ENCODE measurements at regions not wholly inside any gene's neighbourhood (a gene's known extent, or its start where the extent isn't known, plus 50 kb on each side); places are given as distances from the start of the nearest gene placed in this dataset.

GRCh38 chr6:153898360-153899059, 140.5 kb upstream of the OPRM1 start:
- DNase-seq (ENCODE audit: low spot score in 2 of 2) (no peak), FAIRE-seq (no peak)

GRCh38 chr6:153882411-153882810, 156.6 kb upstream of the OPRM1 start:
- no peak for FAIRE-seq
- no peak for DNase-seq (ENCODE audit: low spot score in 2 of 2)

GRCh38 chr6:153873541-153873940, 165.5 kb upstream of the OPRM1 start:
- DNase-seq (ENCODE audit: low spot score in 2 of 2) (no peak), FAIRE-seq (no peak)

- DNase-seq (ENCODE audit: low spot score in 2 of 2) (no peak), FAIRE-seq (no peak)
Observed at GRCh38 chr6:153872946-153873345, 166.1 kb upstream of the OPRM1 start.

GRCh38 chr6:153862927-153863326, 176.1 kb upstream of the OPRM1 start:
- no peak for DNase-seq (ENCODE audit: low spot score in 2 of 2)
- FAIRE-seq = no peak

GRCh38 chr6:153862139-153862538, 176.9 kb upstream of the OPRM1 start:
- no peak for FAIRE-seq
- no peak for DNase-seq (ENCODE audit: low spot score in 2 of 2)

- no peak for FAIRE-seq
- DNase-seq (ENCODE audit: low spot score in 2 of 2) = no peak
Observed at GRCh38 chr6:153858529-153858928, 180.5 kb upstream of the OPRM1 start.

- DNase-seq (ENCODE audit: low spot score in 2 of 2) = no peak
- no peak for FAIRE-seq
Observed at GRCh38 chr6:153856929-153857376, 182.1 kb upstream of the OPRM1 start.

- no peak for DNase-seq (ENCODE audit: low spot score in 2 of 2)
- FAIRE-seq = no peak
Observed at GRCh38 chr6:153852481-153852880, 186.6 kb upstream of the OPRM1 start.

GRCh38 chr6:153852034-153852433, 187.0 kb upstream of the OPRM1 start:
- DNase-seq (ENCODE audit: low spot score in 2 of 2) (no peak), FAIRE-seq (no peak)

- no peak for FAIRE-seq
Observed at GRCh38 chr6:153849072-153849779, 189.8 kb upstream of the OPRM1 start.

GRCh38 chr6:153843420-153843819, 195.6 kb upstream of the OPRM1 start:
- no peak for DNase-seq (ENCODE audit: low spot score in 2 of 2)
- FAIRE-seq = no peak

More at GRCh38 chr6:153849072-153849779, 189.8 kb upstream of the OPRM1 start:
- DNase-seq (ENCODE audit: low spot score in 2 of 2) = no peak

GRCh38 chr6:153842491-153842890, 196.5 kb upstream of the OPRM1 start:
- DNase-seq (ENCODE audit: low spot score in 2 of 2) (no peak), FAIRE-seq (no peak)

GRCh38 chr6:153840039-153840850, 198.8 kb upstream of the OPRM1 start:
- no peak for DNase-seq (ENCODE audit: low spot score in 2 of 2)
- FAIRE-seq = no peak

GRCh38 chr6:153832543-153832942, 206.5 kb upstream of the OPRM1 start:
- FAIRE-seq = no peak

GRCh38 chr6:153831350-153832078, 207.5 kb upstream of the OPRM1 start:
- FAIRE-seq (no peak), DNase-seq (ENCODE audit: low spot score in 2 of 2) (no peak)

More at GRCh38 chr6:153832543-153832942, 206.5 kb upstream of the OPRM1 start:
- DNase-seq (ENCODE audit: low spot score in 2 of 2) = no peak

- DNase-seq (ENCODE audit: low spot score in 2 of 2) = no peak
- FAIRE-seq = no peak
Observed at GRCh38 chr6:153817173-153817572, 221.9 kb upstream of the OPRM1 start.

GRCh38 chr6:153816366-153816765, 222.7 kb upstream of the OPRM1 start:
- no peak for FAIRE-seq
- DNase-seq (ENCODE audit: low spot score in 2 of 2) = no peak

GRCh38 chr6:153814136-153814535, 224.9 kb upstream of the OPRM1 start:
- FAIRE-seq = no peak
- DNase-seq (ENCODE audit: low spot score in 2 of 2) = no peak

- FAIRE-seq = no peak
- no peak for DNase-seq (ENCODE audit: low spot score in 2 of 2)
Observed at GRCh38 chr6:153804755-153805330, 234.2 kb upstream of the OPRM1 start.

All from frontal cortex (tissue), 3 donors.